NCI-H748 treated with DMSO at 0.1 percent for 48 hours (cell line): ENCODE measurements at regions not wholly inside any gene's neighbourhood (a gene's known extent, or its start where the extent isn't known, plus 50 kb on each side); places are given as distances from the start of the nearest gene placed in this dataset.
"Not testable (repeated sequence)": the region's sequence is repeated elsewhere in the genome, so short reads cannot be mapped to it uniquely, and the experiment has no call there.

Experiments
- DNase-seq: peaks from one replicate; lab custom pipeline; 2025; lab: John Stamatoyannopoulos, UW

DNA sequence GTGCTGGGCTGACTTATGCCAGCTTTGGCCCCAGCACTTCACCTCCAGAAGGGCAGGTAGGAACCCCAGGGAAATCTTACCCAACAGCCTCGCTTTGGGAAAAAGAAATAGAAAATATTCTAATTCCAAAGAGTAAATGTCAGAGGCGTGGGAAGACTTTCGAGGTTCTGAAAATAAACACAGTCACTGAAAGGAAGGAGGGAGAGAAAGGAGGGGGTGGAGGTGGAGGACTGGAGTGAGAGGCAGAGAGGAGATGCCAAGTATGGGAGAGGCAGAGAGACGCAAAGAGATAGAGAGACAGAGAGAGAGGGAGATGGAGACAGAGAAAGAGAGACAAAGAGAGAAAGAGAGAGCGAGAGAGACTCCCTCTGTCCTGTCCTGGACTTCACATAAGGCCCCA, 395.0 kb downstream of the PTPRU start:
- DNase-seq = no peak

DNA sequence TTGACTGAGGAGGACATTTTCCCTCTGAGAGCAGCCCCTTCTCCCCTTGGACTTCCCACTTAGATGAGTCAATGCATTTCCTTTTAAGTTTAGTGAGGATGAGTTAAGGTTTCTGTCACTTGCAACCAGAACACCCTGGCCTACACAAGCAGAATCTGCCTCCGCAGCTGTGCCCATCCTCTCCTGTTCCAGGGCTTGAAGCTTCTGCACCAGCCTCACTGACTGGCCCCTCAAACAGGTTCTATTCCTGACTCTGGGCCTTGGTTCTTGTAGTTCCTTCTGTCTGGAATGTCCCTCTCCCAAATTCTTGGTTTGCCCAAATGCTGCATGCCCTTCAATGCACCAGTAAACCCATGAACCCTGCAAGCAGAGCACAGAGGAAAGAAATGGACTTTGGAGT, 394.4 kb downstream of the PTPRU start:
- no peak for DNase-seq

- no peak for DNase-seq
Measured at GRCh38 chr1:29629814-29630516, 393.6 kb downstream of the PTPRU start.

DNA sequence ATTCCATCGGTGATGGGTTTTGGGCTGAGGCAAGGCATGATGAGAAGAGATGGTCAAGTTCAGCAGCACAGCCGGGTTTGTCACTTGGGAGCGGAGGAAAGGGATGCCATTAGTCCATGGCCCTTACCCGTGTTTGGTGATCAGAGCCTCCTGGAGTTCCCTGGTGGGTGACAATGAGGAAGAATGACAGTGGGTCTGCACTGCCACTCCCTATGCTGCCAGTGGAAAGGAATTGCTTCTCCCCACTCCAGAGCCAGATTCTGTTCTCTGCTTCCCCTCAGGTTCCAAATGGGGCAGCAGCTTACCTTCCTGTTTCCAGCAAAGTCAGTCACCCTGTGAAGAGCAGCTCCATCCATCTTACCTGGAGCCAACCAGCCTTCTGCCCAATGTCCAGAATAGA, 393.1 kb downstream of the PTPRU start:
- no peak for DNase-seq

DNA sequence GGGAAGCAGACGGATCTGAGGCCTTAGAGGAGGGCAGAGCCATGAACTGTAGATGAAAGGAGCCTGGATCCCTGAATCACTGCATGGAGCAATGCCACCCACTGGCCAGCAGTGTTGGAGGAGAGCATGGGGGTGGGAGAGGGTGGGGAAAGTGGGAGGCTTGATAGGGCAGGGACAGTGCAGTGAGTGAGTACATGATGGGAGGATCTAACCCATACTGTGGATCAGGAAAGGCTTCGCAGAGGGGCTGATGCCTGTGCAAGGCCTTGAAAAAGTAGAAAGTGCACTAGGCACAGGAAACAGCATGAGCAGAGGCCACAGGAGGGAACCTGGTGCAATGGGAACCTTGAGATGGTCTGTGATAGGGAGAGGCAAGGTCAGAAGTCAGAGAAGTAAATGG, 391.9 kb downstream of the PTPRU start:
- no peak for DNase-seq

DNA sequence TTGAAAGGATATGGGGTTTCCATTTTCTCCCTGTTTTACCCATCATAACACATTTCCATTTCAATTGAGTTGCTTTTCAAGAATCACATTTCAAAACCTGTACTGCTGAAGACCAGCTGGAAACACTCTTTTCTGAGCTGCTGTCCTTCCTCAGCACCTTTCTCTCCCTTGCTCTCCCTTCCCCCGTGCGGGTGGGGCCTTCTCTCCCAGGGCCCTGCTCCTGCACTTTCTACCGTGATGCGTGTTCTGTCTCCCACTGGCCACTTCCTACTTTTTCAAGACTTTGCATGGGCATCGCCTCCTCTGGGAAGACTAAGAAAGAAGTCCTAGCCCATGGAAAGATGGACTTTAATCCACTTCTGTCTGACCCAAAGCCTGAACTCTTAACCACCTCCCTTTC, 390.4 kb downstream of the PTPRU start:
- DNase-seq = no peak

DNA sequence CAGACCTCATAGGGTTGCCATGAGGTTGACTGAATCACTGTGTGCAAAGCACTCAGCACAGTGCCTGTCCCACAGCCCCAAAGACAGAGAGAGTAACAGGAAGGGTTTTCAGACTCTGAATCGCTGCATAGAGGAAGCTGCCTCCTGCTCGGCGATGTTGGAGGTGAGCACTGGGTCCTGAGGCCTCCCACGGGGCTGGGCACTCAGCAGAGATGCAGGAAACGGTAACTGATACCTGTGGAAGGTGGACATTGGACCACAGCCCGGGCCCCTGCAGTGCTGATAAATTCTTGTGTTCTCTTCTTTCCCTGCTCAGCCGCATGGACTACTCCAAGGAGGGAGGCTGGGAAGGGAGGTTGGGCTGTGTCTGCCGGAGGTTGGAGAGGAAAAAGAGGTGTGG, 389.7 kb downstream of the PTPRU start:
- DNase-seq = no peak

DNA sequence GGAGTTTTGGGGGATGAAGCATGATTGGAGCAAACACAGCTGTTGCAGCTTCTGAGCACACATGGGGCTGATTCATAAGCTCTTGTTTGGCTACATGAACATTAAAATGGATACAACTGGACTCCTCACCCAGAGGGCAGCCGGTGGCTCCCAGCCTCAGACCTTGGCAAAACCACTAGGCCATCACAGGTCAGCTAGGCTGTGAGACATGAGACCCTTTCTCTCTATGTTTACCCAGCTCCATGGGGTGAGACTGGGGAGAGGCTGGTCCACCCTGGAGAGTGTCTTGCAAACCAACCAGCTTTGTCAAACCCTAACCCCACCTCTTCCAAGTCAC, 388.7 kb downstream of the PTPRU start:
- DNase-seq = no peak

- DNase-seq = no peak
Measured at GRCh38 chr1:29624320-29625083, 388.2 kb downstream of the PTPRU start.

DNA sequence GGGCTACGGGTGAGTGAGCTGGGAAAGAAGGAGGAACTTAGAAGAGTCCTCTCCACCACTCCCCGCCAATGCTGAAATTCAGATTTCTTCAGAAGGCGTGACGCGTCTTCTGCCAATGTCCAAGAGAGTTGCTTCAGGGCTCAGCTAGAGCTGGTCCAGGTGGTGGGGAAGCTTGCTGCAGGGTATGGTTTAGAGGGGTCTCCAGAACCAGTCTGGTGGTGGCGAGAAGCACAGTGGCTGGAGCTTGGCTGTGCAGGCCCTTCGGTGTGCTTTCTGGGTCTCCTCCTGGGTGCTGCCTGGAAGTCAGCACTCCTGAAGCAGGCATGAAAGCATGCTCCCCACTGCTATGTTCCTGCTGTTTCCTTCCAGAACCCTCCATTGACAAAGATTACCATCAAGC, 387.2 kb downstream of the PTPRU start:
- no peak for DNase-seq

DNA sequence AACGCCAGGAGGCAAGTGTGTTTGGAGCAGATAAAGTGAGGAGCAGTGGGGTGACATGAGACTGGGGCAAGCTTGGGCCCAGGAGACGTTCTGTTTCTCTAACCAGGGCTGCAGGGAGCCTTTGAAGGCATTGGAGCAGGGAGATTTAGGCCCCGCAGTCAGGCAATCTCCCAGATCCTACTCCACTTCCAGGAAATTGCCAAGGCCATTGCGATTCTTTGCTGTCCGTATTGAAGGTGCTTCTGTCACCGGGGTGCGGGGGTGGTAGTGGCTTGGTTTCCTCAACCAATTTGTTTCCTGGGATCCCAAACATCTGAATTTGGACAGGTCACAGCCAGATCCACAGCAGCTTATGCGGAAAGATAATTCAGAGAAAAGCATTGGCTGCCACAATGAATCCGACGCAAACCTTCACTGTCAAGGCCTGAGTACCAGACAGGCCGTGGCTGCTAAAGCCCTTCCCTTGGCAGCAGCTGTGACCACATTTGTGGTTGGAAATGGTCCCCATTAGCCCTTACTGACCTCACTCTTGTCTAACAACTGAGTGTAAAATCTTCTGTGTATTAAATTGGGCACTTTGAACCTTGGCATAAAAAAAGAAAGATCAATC, 385.6 kb downstream of the PTPRU start:
- DNase-seq = no peak

GRCh38 chr1:29620631-29621030, 384.3 kb downstream of the PTPRU start:
- no peak for DNase-seq

DNA sequence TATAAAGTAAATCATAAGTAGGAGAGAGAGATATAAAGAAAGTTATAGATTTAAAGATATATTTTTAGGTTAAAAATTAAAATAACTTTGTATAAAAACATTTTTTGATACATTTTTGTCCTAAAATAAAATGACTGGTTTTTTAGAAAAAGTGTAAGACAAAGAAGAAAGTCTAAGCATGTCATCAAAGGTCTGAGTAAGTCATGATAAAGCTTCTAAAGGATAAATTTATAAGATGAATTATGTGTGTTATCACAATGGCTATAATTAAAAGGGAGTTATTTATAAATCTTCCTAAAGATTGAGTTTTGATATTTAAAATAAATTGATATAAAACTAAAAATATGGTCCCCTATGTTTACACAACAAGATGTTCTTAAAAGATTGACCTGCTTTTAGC, 370.9 kb downstream of the PTPRU start:
- DNase-seq = no peak

DNA sequence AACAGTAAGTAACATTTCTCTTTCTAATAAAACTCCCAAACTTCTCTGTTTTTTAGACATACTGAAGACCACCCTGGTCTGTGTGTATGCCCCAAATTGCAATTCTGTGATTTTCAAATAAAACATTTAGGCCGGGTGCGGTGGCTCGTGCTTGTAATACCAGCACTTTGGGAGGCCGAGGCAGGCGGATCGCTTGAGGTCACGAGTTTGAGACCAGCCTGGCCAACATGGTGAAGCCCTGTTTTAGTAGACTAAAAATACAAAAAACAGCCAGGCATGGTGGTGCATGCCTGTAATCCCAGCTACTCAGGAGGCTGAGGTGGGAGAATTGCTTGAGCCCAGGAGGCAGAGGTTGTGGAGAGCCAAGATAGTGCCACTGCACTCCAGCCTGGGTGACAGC, 368.5 kb downstream of the PTPRU start:
- DNase-seq = not testable (repeated sequence)

DNA sequence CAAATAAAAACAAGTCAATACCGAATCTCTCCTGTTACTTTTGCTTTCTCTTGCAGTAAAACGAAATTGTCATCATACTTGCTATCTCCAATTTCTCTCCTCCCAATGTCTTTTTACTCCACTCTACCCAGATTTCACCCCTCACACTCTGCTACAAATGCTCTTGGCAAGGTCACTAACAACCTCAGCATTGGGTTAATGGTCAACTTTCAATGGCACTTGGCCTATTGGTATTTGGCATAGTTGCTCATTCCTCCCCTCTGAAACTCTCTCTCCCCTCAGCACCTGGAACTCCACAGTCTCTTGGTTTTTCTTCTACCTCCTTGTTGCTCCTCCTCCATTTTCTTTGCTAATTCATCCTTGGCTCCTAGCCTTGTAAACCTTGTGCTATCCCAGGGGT, 367.3 kb downstream of the PTPRU start:
- DNase-seq = no peak

DNA sequence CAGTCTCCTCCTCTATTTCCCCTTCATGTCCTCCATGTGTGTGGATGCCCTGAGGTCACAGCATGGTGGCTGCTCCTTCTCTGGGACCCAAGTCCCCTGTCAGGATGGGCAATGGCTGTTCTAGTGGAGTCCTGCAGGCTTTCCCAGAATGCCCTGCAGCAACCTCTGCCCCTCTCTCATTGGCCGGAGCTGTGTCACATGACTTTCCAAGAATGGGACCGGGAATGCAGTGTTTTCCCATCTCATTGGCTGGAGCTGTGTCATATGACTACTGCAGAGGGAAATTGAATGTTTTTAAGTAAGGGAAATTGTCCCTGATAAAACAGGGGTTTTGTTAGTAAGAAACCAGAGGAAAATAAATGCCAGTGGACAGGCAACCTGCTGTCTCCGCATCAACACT, 365.9 kb downstream of the PTPRU start:
- no peak for DNase-seq

GRCh38 chr1:29601021-29601420, 364.7 kb downstream of the PTPRU start:
- DNase-seq = no peak

GRCh38 chr1:29599826-29600225, 363.5 kb downstream of the PTPRU start:
- no peak for DNase-seq

DNA sequence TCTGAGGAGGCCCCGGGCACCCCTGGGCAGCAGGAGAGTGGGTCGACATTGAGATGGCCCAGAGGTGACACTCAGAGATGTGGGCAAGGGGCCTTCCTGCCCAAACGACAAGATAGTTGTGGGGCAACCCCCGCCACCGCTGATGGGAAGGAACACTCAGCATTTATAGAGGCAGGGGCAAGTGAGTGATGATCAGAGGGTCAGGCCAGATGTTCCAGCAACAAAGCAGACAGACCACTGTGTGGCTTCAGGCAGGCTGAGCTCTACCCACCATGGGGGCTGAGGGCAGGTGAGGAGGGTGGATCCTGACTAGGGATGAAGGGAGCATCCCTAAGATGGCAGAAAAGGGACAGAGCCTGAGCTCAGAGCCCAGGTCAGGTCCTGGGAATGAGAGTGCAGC, 362.7 kb downstream of the PTPRU start:
- DNase-seq = no peak

DNA sequence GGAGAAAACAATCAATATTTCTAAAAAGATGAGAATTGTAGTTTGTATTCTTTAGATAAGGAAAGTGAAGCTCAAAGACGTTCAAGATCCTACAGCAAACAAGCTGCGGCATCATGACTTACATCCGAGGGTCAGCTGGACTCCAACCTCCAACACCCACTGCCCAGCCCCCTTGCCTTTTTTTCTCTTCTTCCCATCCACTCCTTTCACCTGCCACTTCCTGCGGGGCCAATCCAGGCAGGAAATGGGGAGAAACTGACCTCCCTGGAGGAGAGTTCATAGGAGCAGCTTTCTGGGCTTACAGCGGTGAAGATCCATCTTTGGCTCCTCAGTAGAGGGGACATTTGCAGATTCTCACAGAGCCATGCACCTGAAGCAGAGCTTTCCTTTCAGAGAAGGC, 361.5 kb downstream of the PTPRU start:
- no peak for DNase-seq

DNA sequence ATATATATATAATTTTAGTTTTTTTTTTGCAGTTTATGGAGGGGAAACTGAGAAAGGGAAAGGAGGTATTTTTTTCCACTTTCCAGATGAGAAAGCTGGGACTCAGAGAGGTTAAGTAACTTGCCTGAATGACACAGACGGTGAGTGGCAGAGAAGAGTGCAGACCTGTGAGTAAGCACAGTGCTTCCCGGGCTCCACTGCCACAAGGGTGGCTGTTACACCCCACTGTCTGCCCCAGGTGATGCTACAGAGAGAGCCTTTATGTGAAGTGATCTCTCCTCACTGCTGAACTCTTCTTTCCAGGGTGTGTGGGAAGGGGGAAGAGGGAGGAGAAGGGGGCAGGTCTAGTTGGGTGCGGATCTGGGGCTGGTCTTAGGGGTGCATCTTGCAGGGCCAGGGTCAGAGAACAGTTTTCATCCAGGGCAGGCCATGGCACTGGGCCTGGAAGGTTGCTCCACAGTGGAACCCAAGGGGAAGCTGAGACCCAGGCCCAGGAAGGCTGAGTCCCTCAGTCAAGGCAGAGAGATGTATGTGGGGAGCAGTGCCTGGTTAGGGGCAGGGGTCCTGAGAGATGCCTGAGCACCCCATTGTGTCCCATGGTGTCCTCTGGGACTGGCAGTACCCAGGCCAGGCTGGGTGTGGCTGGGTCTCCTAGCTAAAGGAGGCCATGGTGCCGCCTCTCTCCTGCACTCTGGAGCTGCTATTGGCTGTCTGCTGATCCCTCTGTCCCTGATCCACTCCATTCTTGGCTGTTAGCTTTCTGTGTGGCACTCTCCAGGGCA, 357.5 kb downstream of the PTPRU start:
- DNase-seq = no peak

DNA sequence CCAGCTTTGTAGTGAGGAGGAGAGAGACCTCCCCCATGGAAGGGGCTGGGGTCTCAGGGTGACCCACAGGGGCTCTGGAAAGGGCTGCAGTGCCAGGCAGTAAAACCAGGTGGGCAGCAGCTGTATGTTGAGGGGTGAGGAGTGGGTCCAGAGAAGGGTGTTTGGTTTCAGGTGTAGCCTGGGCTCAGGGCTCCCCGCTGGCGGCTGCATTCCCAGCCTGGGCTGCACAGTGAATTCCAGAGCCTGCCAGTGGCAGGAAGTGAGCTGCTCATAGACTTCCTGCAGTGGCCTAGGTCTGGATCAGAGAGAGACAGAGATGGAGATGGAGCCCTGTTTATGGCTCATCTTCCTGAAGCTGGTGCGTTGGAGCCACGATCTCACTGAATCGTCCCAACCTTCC, 356.4 kb downstream of the PTPRU start:
- DNase-seq = no peak

- no peak for DNase-seq
Measured at GRCh38 chr1:29592261-29592615, 355.9 kb downstream of the PTPRU start.
